AG09319 (cell line): ENCODE measurements at regions not wholly inside any gene's neighbourhood (a gene's known extent, or its start where the extent isn't known, plus 50 kb on each side); places are given as distances from the start of the nearest gene placed in this dataset.

ENCODE experiments used
- DNase-seq: peaks from one replicate; pipeline ENCODE4 v3.0.0-alpha.2; 2010; ENCODE audit warnings: low read depth; ENCODE audit errors: extremely low read depth
- TF ChIP-seq, protein P1 (sequence below): IDR thresholded peaks from 2 replicates; pipeline ENCODE4 v1.5.1; 2011; ENCODE audit warnings: low read depth, mild to moderate bottlenecking, inconsistent platforms, low read length, moderate library complexity

DNA sequence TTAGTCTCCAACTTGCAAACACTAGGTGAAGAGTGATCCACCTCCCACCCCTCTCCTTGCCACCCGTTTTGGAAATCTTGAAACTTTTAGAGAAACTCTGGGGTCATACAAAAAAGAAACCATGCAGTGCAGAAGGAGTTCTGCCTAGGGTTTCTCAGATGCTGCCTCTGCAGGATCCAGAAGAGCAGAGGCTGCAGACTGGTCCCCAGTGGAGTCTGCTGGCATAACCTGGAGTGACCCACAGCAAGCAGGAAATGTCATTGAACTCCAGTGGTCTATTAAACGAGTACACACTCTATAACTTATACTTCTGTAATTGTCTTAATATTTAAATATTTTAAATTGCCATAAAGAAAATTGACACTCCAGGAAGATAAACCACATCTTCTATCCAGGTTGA, 280.7 kb upstream of the NT5E start:
- DNase-seq, result no peak

DNA sequence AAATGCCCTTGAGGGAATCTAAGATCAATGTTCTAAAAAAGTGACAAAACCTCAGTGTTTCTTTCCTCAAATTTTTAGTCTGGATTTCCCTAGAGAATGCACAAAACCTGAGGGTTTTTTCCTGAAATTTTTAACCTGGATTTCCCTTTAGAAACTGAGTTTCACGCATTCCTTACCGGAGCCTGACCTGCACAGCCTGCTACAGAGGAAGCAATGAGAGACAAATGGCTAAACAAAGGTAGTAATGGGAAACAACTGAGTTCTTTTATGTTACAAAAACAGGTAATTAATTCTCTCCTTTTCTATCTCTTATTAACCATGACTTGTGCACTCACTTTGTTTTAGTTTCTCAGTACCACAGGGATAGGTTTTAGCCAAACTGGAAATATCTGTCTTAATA, 281.7 kb upstream of the NT5E start:
- TF ChIP-seq, protein P1, sequence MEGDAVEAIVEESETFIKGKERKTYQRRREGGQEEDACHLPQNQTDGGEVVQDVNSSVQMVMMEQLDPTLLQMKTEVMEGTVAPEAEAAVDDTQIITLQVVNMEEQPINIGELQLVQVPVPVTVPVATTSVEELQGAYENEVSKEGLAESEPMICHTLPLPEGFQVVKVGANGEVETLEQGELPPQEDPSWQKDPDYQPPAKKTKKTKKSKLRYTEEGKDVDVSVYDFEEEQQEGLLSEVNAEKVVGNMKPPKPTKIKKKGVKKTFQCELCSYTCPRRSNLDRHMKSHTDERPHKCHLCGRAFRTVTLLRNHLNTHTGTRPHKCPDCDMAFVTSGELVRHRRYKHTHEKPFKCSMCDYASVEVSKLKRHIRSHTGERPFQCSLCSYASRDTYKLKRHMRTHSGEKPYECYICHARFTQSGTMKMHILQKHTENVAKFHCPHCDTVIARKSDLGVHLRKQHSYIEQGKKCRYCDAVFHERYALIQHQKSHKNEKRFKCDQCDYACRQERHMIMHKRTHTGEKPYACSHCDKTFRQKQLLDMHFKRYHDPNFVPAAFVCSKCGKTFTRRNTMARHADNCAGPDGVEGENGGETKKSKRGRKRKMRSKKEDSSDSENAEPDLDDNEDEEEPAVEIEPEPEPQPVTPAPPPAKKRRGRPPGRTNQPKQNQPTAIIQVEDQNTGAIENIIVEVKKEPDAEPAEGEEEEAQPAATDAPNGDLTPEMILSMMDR, result no peak
- DNase-seq, result no peak

More for the DNA sequence above, 280.7 kb upstream of the NT5E start:
- TF ChIP-seq, protein P1, result no peak

DNA sequence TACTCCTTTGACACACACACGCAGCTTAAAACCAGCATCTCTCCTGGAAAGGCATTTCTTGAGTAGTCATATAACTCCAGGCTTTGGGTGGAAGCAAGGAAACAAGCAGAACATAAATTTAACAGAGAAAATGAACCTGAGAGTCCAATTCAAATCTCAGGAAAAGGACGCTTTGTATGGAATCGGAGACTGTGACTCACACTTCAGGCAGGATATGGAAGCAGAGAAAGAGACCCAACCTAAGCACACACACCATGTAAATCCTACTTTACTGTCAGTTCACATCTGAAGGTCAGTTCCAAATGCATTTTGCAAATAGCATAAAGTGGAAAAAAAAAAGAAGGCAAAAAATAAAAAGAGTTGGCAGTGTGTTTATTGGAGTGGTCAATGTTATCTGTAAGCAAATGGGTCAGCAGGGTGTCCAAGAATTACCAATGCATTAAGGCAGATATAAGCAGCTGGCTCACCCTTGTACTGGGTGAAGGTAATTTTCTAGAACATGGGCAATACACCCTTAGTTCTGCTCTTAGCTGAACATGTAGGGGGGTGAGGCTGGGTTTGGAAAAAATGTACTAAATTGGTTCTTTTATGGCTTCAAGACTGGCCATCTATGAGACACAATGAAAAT, 283.7 kb upstream of the NT5E start:
- TF ChIP-seq, protein P1, result no peak

DNA sequence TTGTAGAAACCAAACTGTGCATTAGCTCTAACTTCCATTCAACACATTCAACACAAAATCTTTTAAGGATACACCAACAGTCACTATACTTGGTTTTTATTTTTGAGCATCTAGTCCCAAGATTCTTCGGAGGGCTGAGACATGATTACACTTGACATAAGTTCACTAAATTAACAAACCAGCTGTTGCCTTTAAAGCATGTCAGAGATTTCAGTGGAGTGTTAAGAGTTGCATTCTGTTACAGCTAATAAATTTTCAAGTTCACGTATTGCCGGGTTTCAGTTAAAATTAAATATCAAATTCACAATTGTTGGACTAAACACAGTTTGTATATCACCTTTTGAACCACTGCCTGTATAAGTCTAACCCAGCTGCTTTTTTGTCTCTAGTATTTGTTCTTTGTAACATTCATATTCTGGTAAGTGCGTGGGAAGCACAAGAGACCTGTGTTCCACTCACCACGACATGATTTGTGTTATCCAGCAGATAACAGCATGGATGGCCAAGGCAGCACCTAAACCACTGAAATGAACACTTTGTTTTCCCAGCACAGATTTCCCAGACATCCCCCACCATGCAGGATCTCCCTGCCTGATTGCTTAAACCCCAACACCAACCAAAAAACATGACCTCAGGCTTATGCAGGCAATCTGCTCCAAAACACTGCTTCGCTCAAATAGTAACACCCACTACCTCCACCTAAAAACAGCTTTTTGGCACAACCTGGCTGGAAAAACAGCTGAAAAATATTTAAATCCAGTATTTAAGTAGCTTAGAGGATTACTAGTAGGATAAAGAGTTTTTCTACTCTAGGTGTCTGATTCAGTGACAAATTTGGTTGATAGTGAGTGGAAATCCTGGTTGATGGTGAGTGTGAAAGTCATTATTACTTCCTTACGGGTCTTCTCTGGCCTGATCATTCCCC, 286.5 kb upstream of the NT5E start:
- DNase-seq, result no peak
- TF ChIP-seq, protein P1, result no peak

More for the DNA sequence above, 283.7 kb upstream of the NT5E start:
- no peak for DNase-seq

DNA sequence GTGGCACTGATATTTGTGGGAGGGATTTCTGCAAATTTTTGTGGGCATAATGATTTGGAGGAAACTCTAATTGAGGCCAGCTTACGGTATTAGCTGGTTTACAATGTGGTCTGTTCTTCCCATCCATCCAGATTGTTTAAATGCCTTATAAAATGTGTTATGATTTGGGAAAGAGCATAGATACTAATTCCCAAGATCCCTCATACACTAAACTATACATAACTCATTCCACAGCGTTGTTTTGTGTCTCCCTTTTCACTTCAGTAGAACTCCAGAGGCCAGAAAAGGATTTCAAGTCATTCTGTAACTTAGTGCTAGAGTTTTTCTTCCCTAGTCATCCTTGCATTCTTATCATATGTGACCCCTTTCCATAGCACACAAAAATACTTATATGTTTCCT, 292.6 kb upstream of the NT5E start:
- TF ChIP-seq, protein P1, result no peak
- no peak for DNase-seq

- DNase-seq, result no peak
Measured at GRCh38 chr6:85143676-85144075, 306.2 kb upstream of the NT5E start.

DNA sequence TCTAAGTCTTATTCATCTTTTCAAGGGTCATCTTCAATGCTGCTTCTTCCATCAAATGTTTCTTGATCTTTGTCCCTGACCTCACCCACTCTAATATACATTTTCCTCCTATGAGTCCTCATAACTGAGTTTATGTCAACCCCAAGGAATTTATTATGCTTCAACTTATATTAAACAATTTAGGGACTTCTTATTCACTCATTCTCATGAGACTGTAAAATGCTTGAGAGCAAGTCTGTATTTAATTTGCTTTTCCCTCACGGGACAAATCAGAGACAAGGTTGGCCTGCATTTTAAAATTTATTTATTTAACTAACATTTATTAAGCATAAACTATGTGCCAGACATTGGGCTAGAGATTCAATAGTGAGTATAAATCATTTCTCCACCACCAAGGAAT, 312.0 kb upstream of the NT5E start:
- no peak for DNase-seq
- TF ChIP-seq, protein P1, result no peak

More at GRCh38 chr6:85143676-85144075, 306.2 kb upstream of the NT5E start:
- TF ChIP-seq, protein P1, result no peak
